HG02623 (cell line): ENCODE measurements at regions not wholly inside any gene's neighbourhood (a gene's known extent, or its start where the extent isn't known, plus 50 kb on each side); places are given as distances from the start of the nearest gene placed in this dataset.
"Not testable (repeated sequence)": the region's sequence is repeated elsewhere in the genome, so short reads cannot be mapped to it uniquely, and the experiment has no call there.

Experiments
- ATAC-seq: cut with Tn5 transposase; IDR thresholded peaks from one replicate; pipeline ENCODE4 v1.9.1; 2021; ENCODE audit warnings: moderate library complexity; ENCODE audit not compliant: unreplicated experiment

DNA sequence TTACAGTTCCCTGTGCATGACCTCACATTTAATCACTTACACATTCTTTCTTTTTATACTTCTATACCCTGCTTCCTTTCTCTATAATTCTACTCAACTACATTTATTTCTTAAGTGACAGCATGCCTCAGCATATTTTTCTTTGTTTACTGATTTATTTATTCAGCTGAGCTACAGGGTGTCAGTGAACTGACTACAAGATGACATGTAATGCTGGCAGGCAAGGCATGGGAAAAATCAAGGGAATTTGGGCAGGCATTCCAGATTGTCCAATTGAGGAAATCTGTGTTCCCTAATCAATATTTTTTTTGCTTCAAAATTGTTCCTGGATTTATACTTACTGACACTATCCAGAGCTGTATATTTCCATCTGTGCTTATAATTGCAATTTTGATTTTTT lies 875.5 kb downstream of the C4orf33 start:
- ATAC-seq: no peak

DNA sequence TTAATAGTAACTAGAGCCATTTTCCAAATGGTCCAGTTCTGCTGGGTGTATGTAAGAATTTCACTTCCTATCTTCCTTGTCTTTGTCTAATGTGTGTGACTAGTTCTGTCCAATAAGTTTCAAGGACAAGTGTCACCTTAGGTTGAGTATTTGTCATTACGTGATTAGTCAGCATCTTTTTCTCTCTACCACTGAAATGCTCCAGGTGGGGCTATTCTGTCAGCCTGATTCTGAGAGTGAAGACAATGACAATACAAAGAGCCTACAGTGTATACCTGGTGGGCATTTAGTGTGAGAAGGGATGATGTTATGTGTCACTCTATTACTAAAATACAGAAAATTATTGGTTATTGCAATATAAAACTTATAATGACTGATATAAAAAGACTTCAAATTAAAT lies 876.3 kb downstream of the C4orf33 start:
- ATAC-seq: no peak

DNA sequence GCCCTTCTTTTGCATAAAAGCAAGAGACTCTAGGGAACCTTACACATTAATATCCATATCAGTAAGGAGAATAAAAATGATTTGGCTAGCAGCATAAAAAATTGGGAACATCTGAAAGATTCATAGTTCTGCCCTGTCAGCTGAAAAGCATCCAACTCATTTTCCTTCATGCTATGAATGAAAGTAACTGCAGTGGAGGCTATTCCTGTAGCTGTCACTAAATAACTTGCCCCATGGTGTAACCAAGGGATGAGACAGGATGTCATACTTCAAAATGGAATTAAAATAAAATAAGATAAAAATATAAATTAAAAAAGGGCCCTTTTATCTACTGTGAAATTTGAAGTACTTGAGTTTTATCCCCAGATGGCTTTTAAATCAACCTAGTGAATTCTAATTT lies 878.8 kb downstream of the C4orf33 start:
- ATAC-seq: no peak

DNA sequence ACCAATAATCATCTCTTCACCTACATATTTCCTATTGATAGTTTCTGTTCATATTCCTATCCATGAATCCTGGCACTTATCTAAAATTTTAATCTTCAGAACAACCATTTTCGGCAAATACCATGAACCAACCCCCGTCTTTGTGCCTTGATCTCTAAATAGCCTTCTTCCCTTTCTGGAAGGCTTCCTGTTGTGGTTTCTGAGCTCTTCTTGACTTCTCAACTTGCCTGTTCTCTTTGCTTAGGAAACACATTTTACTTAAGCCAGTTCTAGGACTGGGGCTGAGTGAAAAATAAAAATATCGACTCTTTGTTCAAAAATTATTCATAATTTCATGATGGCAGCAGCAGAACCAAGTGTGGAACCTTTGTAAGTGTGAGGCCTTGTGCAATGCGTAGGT lies 882.4 kb downstream of the C4orf33 start:
- ATAC-seq: no peak

DNA sequence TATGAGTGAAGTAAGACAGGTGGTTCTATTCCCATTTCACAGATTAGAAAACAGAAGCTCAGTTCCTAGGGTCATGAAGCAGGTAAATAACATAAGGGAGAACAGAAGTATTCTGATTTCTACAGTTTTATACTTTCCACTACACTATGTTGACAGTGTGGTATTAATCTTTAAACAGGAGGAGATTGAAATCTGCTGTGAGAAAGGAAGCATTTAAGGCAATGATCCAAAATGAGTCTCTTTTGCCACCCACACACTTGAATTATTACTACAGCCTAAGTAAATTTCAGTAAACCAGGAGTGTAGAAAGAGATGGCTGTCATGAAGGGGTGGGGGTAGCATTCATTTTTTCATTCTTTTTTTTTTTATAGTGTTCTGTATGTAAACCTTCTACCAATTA lies 893.0 kb downstream of the C4orf33 start:
- ATAC-seq: no peak

DNA sequence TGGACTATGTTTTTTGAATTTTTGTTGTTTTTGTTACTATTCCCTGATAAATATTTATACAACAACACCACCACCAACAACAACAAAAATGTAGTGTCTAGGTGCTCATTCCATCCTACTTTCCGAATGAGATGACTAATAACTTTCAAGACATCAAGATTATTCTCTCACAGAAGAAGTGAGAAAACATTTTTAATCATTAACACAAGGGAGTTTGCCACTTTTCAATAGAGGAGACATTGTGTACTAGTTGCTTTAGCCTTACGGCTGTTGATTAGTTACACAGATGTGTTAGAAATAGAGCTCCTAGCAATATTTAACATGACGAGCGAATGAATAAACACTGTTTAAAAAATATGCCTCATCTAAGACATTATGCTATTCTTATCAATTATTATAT lies 898.8 kb downstream of the C4orf33 start:
- peak; percentile 41 for ATAC-seq

DNA sequence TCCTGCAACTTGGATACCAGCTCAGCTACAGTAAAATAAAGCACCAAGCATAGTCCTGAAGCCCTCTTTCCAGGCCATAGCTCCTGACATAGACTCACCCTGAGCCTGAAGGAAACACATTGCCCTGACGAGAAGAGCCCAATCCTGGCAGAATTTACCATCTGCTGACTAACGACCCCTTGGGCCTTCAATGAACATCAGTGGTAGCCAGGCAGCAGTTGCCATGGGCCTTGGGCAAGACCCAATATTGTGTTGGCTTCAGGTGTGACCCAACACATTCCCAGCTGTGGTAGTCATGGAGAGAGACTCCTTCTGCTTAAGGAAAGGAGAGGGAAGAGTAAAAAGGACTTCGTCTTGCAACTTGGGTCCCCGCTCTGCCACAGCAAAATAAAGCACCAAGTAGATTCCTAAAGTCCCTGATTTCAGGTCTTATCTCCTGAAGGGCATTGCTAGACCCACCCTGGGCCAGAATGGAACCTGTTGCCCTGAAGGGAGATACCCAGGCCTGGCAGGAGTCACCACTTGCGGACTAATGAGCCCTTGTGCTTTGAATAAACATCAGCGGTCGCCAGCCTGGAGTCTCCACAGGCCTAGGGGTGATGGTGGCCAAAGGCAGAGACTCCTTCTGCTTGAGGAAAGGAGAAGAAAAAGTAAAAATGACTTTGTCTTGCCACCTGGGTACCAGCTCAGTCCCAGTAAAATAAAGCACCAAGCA lies 902.6 kb downstream of the C4orf33 start:
- no peak for ATAC-seq

DNA sequence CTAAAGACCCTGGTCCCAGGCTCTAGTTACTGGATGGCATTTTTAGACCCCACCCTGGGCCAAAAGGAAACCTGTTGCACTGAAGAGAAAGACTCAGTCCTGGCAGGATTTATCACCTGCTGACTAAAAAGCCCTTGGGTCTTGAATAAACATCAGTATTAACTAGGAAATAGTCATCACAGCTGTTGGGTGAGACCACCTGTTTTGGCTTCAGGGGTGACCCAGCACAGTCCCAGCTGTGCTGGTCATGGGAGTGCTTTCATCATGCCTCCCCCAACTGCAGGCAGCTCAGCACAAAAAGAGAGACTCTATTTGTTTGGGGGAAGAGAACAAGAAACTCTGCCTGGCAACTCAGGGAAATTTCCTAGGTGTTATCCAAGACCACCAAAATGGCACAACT lies 903.2 kb downstream of the C4orf33 start:
- no peak for ATAC-seq

DNA sequence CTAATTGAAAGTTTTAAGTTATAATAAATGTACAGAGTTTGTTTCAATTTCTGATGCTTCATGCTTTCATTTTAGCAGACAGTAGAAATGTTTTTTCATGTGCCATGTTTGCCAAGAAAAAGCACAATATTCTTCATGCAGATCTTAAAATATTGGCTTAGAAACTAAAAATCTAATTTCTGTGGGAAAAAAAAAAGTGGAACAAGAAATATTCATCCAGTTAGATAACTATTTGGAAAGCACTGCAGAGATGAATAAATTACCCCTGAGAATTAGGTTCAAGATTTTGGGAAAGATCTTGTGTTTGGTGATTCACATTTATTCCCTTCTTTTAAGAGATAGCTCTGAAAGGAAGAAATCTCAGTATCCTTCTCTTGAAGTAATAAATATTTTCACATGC lies 912.5 kb downstream of the C4orf33 start:
- ATAC-seq: no peak

DNA sequence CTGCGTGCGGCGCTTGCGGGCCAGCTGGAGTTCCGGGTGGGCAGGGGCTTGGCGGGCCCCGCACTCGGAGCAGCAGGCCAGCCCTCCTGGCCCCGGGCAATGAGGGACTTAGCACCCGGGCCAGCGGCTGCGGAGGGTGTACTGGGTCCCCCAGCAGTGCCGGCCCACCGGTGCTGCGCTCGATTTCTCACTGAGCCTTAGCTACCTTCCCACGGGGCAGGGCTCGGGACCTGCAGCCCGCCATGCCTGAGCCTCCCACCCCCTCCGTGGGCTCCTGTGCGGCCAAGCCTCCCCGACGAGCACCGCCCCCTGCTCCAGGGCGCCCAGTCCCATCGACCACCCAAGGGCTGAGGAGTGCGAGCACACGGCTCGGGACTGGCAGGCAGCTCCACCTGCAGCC lies 916.9 kb downstream of the C4orf33 start:
- not testable (repeated sequence) for ATAC-seq

DNA sequence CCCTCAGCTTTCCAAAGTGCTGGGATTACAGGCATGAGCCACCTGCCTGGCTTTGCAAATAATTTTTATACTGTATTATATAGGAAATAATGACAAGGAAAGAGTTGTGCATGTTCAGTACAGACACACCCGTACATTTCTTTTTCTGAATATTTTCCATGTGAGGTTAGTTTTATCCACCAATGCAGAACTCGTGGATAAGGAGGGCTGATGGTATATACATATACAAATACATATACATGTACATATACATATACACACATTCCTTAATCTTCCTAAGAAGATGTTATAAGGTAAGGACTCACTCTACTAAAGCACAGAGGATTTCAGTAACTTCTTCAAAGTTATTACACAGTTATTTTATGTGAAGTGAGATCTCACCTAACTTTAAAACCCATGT lies 925.8 kb downstream of the C4orf33 start:
- ATAC-seq: no peak

DNA sequence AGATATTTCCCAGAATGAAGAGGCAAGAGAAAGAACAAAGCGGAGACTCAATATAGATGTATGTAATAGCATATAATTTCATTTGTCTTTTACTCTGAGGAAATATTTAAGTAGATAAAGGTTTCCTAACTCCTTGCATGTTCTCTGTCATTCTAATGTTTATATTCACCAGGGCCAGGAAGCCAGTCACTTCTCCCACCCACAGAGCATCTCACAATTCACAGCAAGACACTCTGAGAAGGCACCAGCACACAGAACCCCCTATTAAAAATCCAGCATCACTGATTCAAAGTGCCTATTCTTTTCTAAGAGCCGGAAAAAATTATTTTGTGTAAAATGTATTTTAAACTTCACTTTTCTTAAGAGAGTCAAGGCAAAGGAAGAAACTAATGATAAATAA lies 927.1 kb downstream of the C4orf33 start:
- ATAC-seq: no peak

DNA sequence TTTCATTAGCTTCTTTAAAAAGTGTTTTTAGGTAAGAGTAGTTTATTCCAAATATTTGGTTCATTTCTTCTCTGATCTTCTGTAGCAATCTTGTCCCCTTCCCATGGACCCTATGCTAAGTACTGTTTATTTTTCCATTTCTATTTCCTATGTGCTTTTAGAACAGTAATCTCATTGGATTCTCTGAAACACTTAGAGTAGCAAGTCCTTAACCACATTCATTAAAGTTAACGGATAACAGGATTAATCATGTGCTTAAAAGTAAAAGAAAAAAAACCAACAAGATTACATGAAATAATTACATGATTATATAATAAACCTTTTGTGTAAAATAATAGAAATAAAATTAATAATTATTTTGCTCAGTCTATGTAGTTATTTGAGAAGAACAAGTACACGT lies 929.7 kb downstream of the C4orf33 start:
- ATAC-seq: no peak

DNA sequence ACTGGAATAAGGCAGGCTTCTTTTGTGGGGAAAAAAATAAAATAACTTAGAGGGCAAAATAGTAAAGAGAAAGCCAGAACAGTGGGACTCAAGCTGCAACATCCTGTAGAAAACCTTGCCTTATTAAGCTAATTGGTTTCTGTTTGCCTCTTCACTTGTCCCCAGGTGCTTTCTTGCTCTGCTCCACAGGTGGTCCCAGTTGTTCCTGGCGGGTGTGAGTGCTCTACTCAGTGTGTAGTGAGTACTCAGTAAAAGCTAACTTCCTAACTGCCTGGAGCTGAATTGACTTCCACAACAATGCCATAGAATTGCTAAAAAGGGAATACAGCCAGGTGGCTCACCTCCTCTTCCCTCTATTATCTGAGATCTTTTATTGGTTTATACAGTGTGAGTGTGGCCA lies 930.2 kb downstream of the C4orf33 start:
- no peak for ATAC-seq

DNA sequence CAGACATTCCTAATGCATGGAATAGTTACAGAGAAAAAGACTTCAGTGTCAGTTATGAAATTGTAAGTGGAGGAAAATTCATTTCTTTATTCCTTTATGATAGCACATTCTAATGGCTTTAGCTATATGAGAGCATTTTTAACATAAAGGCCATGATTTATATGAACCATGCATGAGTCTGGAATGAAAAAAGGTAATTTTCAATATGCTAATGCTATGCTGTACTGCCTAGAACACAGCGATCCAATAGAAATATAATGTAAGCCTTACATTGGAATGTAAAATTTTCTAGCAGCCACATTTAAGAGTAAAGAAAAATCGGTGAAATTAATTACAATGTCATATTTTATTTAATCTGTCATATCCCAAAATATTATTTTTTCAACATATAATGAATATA lies 932.0 kb downstream of the C4orf33 start:
- ATAC-seq: no peak

DNA sequence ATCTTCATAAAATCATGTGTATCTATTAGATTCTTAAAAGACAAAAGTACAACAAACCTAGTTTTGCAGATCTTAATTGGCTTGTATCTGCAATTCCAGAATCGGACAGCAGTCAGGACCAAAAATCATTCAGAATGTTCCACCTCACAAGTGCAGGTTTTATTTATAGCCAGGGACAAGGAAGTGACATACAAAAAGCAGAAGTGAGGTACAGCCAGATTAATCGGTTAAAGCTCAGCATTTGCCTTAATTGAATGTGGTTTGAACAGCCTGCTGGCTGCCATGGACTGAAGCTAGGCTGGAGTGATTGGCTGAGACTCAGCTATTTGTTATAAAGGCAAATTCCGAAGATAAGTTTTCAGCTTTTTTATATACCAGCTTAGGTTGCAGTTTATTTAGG lies 932.6 kb downstream of the C4orf33 start:
- peak; percentile 87 for ATAC-seq

DNA sequence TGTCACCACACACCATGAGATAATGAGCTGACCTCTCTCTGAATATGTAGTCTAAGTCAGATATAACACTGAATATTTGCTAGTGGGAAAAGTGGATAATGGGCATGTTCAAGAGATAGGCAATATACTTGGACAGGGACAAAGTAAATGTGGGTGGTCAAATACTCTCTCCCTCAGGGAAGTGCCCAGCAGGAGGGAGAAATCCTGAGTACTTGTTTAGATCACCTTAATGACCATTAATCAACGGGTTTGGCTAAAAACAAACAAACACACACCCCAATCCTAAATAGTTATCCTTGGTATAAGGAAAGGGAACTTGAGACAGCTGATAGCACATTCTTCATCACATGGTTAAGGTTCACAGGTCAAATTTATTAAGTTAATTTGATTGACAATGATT lies 933.5 kb downstream of the C4orf33 start:
- no peak for ATAC-seq

DNA sequence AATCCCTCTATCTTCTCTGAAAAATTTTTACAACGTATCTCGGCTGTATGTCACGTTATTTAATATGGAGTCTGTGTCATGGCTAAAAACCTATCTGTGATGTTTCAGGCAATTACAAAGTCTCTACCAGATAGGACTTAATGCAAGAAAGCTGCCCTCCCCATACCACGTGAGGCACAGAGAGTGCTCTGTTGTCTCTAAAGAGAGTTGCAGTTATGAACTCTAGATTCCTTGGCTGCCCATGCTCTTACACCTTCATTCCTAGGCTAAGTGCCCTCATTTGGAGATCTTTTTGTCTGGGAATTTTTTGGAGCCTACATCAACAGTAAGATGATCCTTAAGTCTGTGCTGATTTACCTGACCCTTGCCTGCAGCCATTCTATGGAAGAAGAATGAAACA lies 935.9 kb downstream of the C4orf33 start:
- ATAC-seq: no peak

DNA sequence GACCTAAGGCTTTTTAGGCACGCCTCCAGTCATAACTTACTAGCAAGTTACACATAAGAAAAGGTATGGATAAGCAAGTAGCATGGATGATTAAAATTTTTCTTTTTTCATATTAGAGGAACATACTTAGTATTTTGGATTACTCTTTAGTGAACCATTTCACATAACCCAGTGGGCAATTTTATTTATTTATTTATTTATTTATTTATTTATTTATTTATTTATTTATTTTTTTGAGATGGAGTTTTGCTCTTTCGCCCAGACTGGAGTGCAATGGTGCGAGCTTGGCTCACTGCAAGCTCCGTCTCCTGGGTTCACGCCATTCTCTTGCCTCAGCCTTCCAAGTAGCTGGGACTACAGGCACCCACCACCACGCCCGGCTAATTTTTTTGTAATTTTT lies 937.7 kb downstream of the C4orf33 start:
- ATAC-seq: not testable (repeated sequence)

DNA sequence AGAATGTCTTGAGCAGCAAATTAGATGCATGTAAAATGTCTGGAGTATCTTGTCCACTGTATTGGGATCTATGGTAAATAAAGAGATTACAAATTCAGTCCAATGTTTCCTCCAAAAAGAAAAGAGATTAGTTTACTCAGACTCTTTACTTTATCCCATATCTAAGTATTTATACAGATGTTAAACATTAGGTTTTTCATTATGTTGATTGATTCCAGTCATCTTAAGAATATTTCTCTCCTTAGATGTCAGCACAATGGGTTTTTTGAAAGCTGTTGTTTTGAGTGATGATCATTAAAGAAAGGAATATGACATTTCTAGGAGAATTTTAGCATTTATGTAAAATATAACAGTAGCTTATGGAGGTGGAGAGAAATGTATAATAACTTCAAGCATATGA lies 938.9 kb downstream of the C4orf33 start:
- ATAC-seq: no peak

DNA sequence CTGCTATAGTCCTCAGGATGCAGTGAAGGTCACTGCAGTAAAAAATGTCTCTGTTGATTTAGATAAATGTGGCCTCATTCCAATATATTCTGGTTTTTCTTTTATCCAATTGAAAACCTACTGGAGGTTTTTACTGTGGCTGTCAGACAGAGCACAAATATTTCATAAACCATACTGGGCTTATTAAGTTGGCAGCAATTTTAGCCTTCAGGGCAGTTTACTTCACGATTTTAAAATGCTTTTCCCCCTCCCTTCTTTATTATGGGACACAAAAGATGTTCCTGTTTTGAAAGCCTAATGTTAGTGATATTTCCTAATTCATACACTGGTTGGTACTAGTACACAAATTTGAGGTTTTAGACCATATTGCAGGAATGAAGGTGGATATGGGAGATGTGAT lies 939.4 kb downstream of the C4orf33 start:
- no peak for ATAC-seq

DNA sequence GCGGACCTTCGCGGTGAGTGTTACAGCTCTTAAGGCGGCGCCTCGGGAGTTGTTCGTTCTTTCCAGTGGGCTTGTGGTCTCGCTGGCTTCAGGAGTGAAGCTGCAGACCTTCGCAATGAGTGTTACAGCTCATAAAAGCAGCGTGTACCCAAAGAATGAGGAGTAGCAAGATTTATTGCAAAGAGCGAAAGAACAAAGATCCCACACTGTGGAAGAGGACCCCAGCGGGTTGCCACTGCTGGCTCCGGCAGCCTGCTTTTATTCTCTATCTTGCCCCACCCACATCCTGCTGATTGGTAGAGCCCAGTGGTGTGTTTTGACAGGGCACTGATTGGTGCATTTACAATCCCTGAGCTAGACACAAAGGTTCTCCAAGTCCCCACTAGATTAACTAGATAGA lies 941.9 kb downstream of the C4orf33 start:
- ATAC-seq: not testable (repeated sequence)

DNA sequence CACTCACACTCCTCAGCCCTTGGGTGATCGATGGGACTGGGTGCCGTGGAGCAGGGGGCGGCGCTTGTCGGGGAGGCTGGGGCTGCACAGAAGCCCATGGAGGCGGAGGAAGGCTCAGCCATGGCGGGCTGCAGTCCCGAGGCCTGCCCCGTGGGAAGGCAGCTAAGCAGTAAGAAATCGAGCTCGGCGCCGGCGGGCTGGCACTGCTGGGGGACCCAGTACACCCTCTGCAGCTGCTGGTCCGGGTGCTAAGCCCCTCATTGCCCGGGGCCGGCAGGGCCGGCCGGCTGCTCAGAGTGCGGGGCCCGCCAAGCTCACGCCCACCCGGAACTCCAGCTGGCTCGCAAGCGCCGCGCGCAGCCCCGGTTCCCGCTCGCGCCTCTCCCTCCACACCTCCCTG lies 942.6 kb downstream of the C4orf33 start:
- ATAC-seq: not testable (repeated sequence)
